ENCODE measurements at regions not wholly inside any gene's neighbourhood (a gene's known extent, or its start where the extent isn't known, plus 50 kb on each side); places are given as distances from the start of the nearest gene placed in this dataset.
"Not testable (repeated sequence)": the region's sequence is repeated elsewhere in the genome, so short reads cannot be mapped to it uniquely, and the experiment has no call there.

- DNase-seq (ENCODE audit: low read depth), result no peak
Observed at GRCh38 chrY:7415157-7415633, 503.6 kb upstream of the AMELY start.

GRCh38 chrY:7390056-7390455 lies 478.5 kb upstream of the AMELY start:
- DNase-seq (ENCODE audit: low read depth), result no peak

- no peak for DNase-seq (ENCODE audit: low read depth)
Observed at GRCh38 chrY:7382988-7383387, 471.4 kb upstream of the AMELY start.

- DNase-seq (ENCODE audit: low read depth), result no peak
Observed at GRCh38 chrY:7377091-7377490, 465.5 kb upstream of the AMELY start.

GRCh38 chrY:7374485-7374884 lies 462.9 kb upstream of the AMELY start:
- DNase-seq (ENCODE audit: low read depth), result not testable (repeated sequence)

GRCh38 chrY:7371953-7372352 lies 460.4 kb upstream of the AMELY start:
- DNase-seq (ENCODE audit: low read depth), result not testable (repeated sequence)

- not testable (repeated sequence) for DNase-seq (ENCODE audit: low read depth)
Observed at GRCh38 chrY:7371026-7371425, 459.5 kb upstream of the AMELY start.

- no peak for DNase-seq (ENCODE audit: low read depth)
Observed at GRCh38 chrY:7359520-7359919, 448.0 kb upstream of the AMELY start.

GRCh38 chrY:7358103-7358752 lies 446.7 kb upstream of the AMELY start:
- DNase-seq (ENCODE audit: low read depth), result no peak

- DNase-seq (ENCODE audit: low read depth), result not testable (repeated sequence)
Observed at GRCh38 chrY:7355891-7356290, 444.3 kb upstream of the AMELY start.

- no peak for DNase-seq (ENCODE audit: low read depth)
Observed at GRCh38 chrY:7344661-7345060, 433.1 kb upstream of the AMELY start.

GRCh38 chrY:7343261-7343660 lies 431.7 kb upstream of the AMELY start:
- no peak for DNase-seq (ENCODE audit: low read depth)

GRCh38 chrY:7342732-7343131 lies 431.2 kb upstream of the AMELY start:
- not testable (repeated sequence) for DNase-seq (ENCODE audit: low read depth)

GRCh38 chrY:7339391-7340087 lies 428.0 kb upstream of the AMELY start:
- DNase-seq (ENCODE audit: low read depth), result no peak

GRCh38 chrY:7336023-7336873 lies 424.7 kb upstream of the AMELY start:
- no peak for DNase-seq (ENCODE audit: low read depth)

- DNase-seq (ENCODE audit: low read depth), result no peak
Observed at GRCh38 chrY:7334449-7334848, 422.9 kb upstream of the AMELY start.

GRCh38 chrY:7326296-7327246 lies 415.0 kb upstream of the AMELY start:
- DNase-seq (ENCODE audit: low read depth), result no peak

- DNase-seq (ENCODE audit: low read depth), result no peak
Observed at GRCh38 chrY:7325531-7325930, 414.0 kb upstream of the AMELY start.

GRCh38 chrY:7320751-7321150 lies 409.2 kb upstream of the AMELY start:
- no peak for DNase-seq (ENCODE audit: low read depth)

- not testable (repeated sequence) for DNase-seq (ENCODE audit: low read depth)
Observed at GRCh38 chrY:7320171-7320570, 408.6 kb upstream of the AMELY start.

GRCh38 chrY:7318122-7318521 lies 406.6 kb upstream of the AMELY start:
- DNase-seq (ENCODE audit: low read depth), result no peak

GRCh38 chrY:7317571-7317970 lies 406.0 kb upstream of the AMELY start:
- no peak for DNase-seq (ENCODE audit: low read depth)
